ENCODE measurements at regions not wholly inside any gene's neighbourhood (a gene's known extent, or its start where the extent isn't known, plus 50 kb on each side); places are given as distances from the start of the nearest gene placed in this dataset.

DNA sequence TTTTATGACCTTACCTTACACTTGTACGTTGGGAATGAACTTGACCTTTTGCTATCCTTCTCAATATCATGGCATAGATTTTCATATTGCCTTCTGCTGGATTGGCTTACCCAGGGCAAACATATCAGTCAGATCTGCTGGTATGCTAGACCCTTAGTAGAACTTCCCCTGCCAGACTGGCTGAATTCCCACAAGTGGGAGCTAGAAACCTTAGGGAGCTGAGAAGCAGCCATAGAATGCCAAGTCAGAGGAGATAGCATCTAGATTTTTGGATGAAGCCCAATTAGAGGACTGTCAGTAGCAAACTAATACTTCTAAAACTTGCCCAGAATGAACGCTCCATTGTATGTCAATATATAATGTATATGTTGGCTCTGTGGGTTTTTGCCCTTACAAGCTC, 385.0 kb downstream of the NXPH1 start (continued):
- TF ChIP-seq REST (IDR thresholded peaks at IDR 0.05; ENCODE audit: low read depth), result no peak
- TF ChIP-seq RAD21 (IDR thresholded peaks at IDR 0.05; ENCODE audit: low read depth), result no peak
- no peak for TF ChIP-seq EGR1 (IDR thresholded peaks at IDR 0.05; ENCODE audit: low read depth)

- no peaks in the 10 kb centered on the region for H3K9me2 ChIP-seq (ENCODE audit: insufficient read depth)
- no peak overlapping the region for H3K27ac ChIP-seq (ENCODE audit: low read depth, low read length)
- peaks cover 0 to 2% of the 10 kb centered on the region in 2 experiments; a peak in 2 of 4 replicates for H3K9me3 ChIP-seq (ENCODE audit: control insufficient read depth in 1 of 2, insufficient read depth in 1 of 2, low read depth in 1 of 2, low read length in 2 of 2)
- no peak overlapping the region for H3K9ac ChIP-seq (ENCODE audit: low read length)
- POLR2A ChIA-PET, result no interaction called here
- no peaks in the 10 kb centered on the region for H4K20me1 ChIP-seq (ENCODE audit: insufficient read depth)
- no peak overlapping the region for H3K4me3 ChIP-seq (replicated peaks in 1 of 2; ENCODE audit: low read depth in 1 of 2, low read length in 2 of 2)
- RAD21 ChIA-PET (ENCODE audit: low non-redundant PET in 1 of 2, low total read pairs in 2 of 2, uncharacterized antibody in 2 of 2, unreplicated experiment in 2 of 2), result no interaction called here
- BruUV-seq (replicated peaks), result no TSS peak
- DNase-seq (ENCODE audit: low read depth, low spot score) (no peak), ATAC-seq (no peak)
- CTCF ChIA-PET, result no interaction called here
- no peak for TF ChIP-seq ZNF274 (IDR thresholded peaks at IDR 0.05; ENCODE audit: low read depth, low read length)
- TF ChIP-seq TCF7L2 (IDR thresholded peaks at IDR 0.05; ENCODE audit: borderline replicate concordance, extremely low read depth, insufficient read depth, insufficient read length), result no peak
- TF ChIP-seq EZH2phosphoT487 (IDR thresholded peaks at IDR 0.05; ENCODE audit: borderline replicate concordance), result no peak
- no peak for TF ChIP-seq RAD21 (IDR thresholded peaks at IDR 0.05; ENCODE audit: low read depth)
- no peak for TF ChIP-seq ZBTB33 (IDR thresholded peaks at IDR 0.05; ENCODE audit: extremely low read depth, insufficient replicate concordance, low read length)
- TF ChIP-seq JUND (IDR thresholded peaks at IDR 0.05), result no peak
- TF ChIP-seq ELF1 (IDR thresholded peaks at IDR 0.05; ENCODE audit: borderline replicate concordance, low read depth), result no peak
- no peak for TF ChIP-seq REST (IDR thresholded peaks at IDR 0.05; ENCODE audit: low read depth)
- TF ChIP-seq, protein P1, sequence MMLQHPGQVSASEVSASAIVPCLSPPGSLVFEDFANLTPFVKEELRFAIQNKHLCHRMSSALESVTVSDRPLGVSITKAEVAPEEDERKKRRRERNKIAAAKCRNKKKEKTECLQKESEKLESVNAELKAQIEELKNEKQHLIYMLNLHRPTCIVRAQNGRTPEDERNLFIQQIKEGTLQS (IDR thresholded peaks at IDR 0.05), result no peak
- H3K4me2 ChIP-seq (ENCODE audit: low read length), result no peak overlapping the region
- H3K36me3 ChIP-seq (ENCODE audit: control insufficient read depth in 1 of 2, insufficient read depth in 2 of 2, low read length in 2 of 2), result no peaks in the 10 kb centered on the region
- H3K27me3 ChIP-seq (ENCODE audit: insufficient read depth, low read length), result no peaks in the 10 kb centered on the region
- H3K79me2 ChIP-seq (ENCODE audit: insufficient read depth, low read length), result no peaks in the 10 kb centered on the region
- no peaks in the 10 kb centered on the region for H3K4me1 ChIP-seq (ENCODE audit: control insufficient read depth in 1 of 2, insufficient read depth in 2 of 2, low read length in 2 of 2)
- H2AFZ ChIP-seq (ENCODE audit: low read depth, low read length, poor library complexity, severe bottlenecking), result no peak overlapping the region
- intact Hi-C loops (cut with micrococcal nuclease), result no loop called here
Observed at GRCh38 chr7:8822595-8822994, 389.2 kb downstream of the NXPH1 start.
